ENCODE measurements at regions not wholly inside any gene's neighbourhood (a gene's known extent, or its start where the extent isn't known, plus 50 kb on each side); places are given as distances from the start of the nearest gene placed in this dataset.
"Not testable (repeated sequence)": the region's sequence is repeated elsewhere in the genome, so short reads cannot be mapped to it uniquely, and the experiment has no call there.

DNA sequence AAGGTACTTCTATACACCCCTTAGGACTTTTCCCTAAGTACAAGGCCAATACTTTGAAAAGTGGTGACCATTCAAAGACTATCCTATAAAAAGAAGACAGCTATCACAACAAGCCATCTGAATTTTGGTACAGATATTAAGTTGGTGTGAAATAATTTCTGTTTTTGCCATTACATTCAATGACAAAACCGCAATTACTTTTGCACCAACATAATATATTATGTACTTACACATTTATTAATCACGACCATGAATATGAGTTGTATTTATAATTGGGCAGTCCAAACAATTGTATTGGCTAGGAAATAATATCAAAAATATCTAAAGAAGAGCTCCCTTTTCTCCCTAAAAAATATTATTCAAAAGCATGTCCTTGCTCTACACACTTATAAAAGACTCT, 215.7 kb downstream of the TMA16 start:
- H3K4me3 Mint-ChIP-seq = no peak overlapping the region
- no peaks in the 10 kb centered on the region for H3K36me3 ChIP-seq
- no peaks in the 10 kb centered on the region for H3K9me3 ChIP-seq (ENCODE audit: low read depth)
- H3K4me1 ChIP-seq = peaks cover 23% of the 10 kb centered on the region
- no peaks in the 10 kb centered on the region for H3K9me3 Mint-ChIP-seq
- H3K27me3 ChIP-seq = no peaks in the 10 kb centered on the region
- peaks cover 14% of the 10 kb centered on the region for H3F3A ChIP-seq (ENCODE audit: low read depth)
- no peak for DNase-seq (ENCODE audit: low spot score)
- H4K20me1 ChIP-seq (ENCODE audit: low read depth) = no peaks in the 10 kb centered on the region
- no peak overlapping the region for H3K9ac ChIP-seq
- no peak overlapping the region for H3K27ac Mint-ChIP-seq
- no peaks in the 10 kb centered on the region for H3K36me3 Mint-ChIP-seq
- H2AFZ ChIP-seq (replicated peaks) = no peak overlapping the region
- no peak overlapping the region for H3K4me2 ChIP-seq
- H3K4me1 Mint-ChIP-seq = peaks cover 4% of the 10 kb centered on the region
- no peak for TF ChIP-seq EZH2phosphoT487 (IDR thresholded peaks at IDR 0.05)
- no peak for TF ChIP-seq EZH2 (IDR thresholded peaks at IDR 0.05)
- TF ChIP-seq, protein P1, sequence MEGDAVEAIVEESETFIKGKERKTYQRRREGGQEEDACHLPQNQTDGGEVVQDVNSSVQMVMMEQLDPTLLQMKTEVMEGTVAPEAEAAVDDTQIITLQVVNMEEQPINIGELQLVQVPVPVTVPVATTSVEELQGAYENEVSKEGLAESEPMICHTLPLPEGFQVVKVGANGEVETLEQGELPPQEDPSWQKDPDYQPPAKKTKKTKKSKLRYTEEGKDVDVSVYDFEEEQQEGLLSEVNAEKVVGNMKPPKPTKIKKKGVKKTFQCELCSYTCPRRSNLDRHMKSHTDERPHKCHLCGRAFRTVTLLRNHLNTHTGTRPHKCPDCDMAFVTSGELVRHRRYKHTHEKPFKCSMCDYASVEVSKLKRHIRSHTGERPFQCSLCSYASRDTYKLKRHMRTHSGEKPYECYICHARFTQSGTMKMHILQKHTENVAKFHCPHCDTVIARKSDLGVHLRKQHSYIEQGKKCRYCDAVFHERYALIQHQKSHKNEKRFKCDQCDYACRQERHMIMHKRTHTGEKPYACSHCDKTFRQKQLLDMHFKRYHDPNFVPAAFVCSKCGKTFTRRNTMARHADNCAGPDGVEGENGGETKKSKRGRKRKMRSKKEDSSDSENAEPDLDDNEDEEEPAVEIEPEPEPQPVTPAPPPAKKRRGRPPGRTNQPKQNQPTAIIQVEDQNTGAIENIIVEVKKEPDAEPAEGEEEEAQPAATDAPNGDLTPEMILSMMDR (IDR thresholded peaks at IDR 0.05) = no peak
- H3K4me3 ChIP-seq = no peak overlapping the region
- no peaks in the 10 kb centered on the region for H3K79me2 ChIP-seq (ENCODE audit: low read depth)
- H3K27me3 Mint-ChIP-seq (ENCODE audit: insufficient read depth, low read depth) = no peaks in the 10 kb centered on the region
- no peak overlapping the region for H3K27ac ChIP-seq

DNA sequence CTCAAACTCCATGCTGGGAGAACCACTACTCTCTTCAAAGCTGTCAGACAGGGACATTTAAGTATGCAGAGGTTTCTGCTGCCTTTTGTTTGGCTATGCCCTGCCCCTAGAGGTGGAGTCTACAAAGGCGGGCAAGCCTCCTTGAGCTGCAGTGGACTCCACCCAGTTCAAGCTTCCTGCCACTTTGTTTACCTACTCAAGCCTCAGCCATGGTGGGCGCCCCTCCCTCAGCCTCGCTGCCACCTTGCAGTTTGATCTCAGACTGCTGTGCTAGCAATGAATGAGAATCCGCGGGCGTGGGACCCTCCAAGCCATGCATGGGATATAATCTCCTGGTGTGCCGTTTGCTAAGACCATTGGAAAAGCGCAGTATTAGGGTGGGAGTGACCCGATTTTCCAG, 230.0 kb downstream of the TMA16 start:
- not testable (repeated sequence) for H3K27ac Mint-ChIP-seq; H3K4me3 Mint-ChIP-seq; H3K27me3 Mint-ChIP-seq (ENCODE audit: insufficient read depth, low read depth); H3K36me3 Mint-ChIP-seq; H3K27ac ChIP-seq; H3K4me2 ChIP-seq; H2AFZ ChIP-seq (replicated peaks); H3K9ac ChIP-seq; H3K9me3 ChIP-seq (ENCODE audit: low read depth); H3K4me3 ChIP-seq; H3K27me3 ChIP-seq; H3K4me1 ChIP-seq; DNase-seq (ENCODE audit: low spot score); H4K20me1 ChIP-seq (ENCODE audit: low read depth); H3K36me3 ChIP-seq; H3K4me1 Mint-ChIP-seq; H3F3A ChIP-seq (ENCODE audit: low read depth); H3K79me2 ChIP-seq (ENCODE audit: low read depth); H3K9me3 Mint-ChIP-seq

DNA sequence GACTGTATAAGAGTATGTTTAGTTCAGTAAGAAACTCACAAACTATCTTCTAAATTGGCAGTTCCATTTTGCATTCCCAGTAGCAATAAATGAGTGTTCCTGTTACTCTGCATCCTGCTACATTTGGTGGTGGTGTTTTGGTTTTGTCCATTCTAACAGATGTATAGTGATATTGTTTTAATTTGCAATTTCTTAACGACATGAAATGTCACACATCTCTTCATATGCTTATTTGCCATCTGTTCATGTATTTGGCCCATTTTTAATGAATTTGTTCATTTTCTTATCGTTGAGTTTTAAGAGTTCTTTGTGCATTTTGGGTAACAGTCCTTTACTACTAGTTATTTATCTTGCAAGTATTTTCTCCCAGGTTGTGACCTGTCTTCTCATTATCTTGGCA, 232.2 kb downstream of the TMA16 start:
- no peaks in the 10 kb centered on the region for H3K36me3 Mint-ChIP-seq
- no peaks in the 10 kb centered on the region for H3K4me1 Mint-ChIP-seq
- H3K27ac Mint-ChIP-seq = no peak overlapping the region
- no peaks in the 10 kb centered on the region for H3K27me3 ChIP-seq
- no peaks in the 10 kb centered on the region for H3K9me3 Mint-ChIP-seq
- no peak overlapping the region for H3K4me3 Mint-ChIP-seq
- H3K9ac ChIP-seq = no peak overlapping the region
- no peak overlapping the region for H3K27ac ChIP-seq
- H3K4me2 ChIP-seq = no peak overlapping the region
- no peak overlapping the region for H3K4me3 ChIP-seq
- no peak for TF ChIP-seq EZH2 (IDR thresholded peaks at IDR 0.05)
- no peak for TF ChIP-seq EZH2phosphoT487 (IDR thresholded peaks at IDR 0.05)
- TF ChIP-seq, protein P1 (IDR thresholded peaks at IDR 0.05) = no peak
- H3F3A ChIP-seq (ENCODE audit: low read depth) = no peaks in the 10 kb centered on the region
- H3K27me3 Mint-ChIP-seq (ENCODE audit: insufficient read depth, low read depth) = no peaks in the 10 kb centered on the region
- no peaks in the 10 kb centered on the region for H3K36me3 ChIP-seq
- DNase-seq (ENCODE audit: low spot score) = no peak
- no peaks in the 10 kb centered on the region for H3K9me3 ChIP-seq (ENCODE audit: low read depth)
- no peaks in the 10 kb centered on the region for H3K4me1 ChIP-seq
- no peaks in the 10 kb centered on the region for H3K79me2 ChIP-seq (ENCODE audit: low read depth)
- H2AFZ ChIP-seq (replicated peaks) = no peak overlapping the region
- H4K20me1 ChIP-seq (ENCODE audit: low read depth) = no peaks in the 10 kb centered on the region

DNA sequence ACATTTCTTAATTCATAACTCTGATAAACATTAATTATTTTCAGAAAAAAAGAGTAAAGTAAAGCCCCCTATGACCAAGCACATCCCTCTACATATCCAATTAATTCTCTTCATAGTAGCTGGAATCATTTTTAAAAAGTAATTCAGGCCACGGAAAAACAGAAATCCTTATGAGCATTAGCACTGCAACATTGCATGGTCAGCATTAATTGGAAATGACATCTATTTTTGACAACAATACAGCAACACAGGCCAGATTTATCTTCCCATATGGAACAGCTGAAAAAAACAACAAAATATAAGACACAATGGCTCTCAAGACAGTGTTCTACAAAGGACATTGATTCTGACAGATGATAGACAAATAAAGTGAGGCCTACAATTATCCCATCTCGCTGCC, 236.6 kb downstream of the TMA16 start:
- no peak overlapping the region for H3K4me3 Mint-ChIP-seq
- Histone ChIP-seq H3K79me2 (ENCODE audit: low read depth) (no peaks in the 10 kb centered on the region), H3K4me3 (no peak overlapping the region), H3K9me3 (ENCODE audit: low read depth) (no peaks in the 10 kb centered on the region), H2AFZ (replicated peaks) (no peak overlapping the region), H3F3A (ENCODE audit: low read depth) (no peaks in the 10 kb centered on the region), H3K9ac (no peak overlapping the region), H3K4me2 (no peak overlapping the region), H3K4me1 (no peaks in the 10 kb centered on the region), H3K36me3 (no peaks in the 10 kb centered on the region), H3K27me3 (no peaks in the 10 kb centered on the region), H4K20me1 (ENCODE audit: low read depth) (no peaks in the 10 kb centered on the region), H3K27ac (no peak overlapping the region)
- no peaks in the 10 kb centered on the region for H3K9me3 Mint-ChIP-seq
- no peaks in the 10 kb centered on the region for H3K27me3 Mint-ChIP-seq (ENCODE audit: insufficient read depth, low read depth)
- no peak overlapping the region for H3K27ac Mint-ChIP-seq
- H3K4me1 Mint-ChIP-seq = no peaks in the 10 kb centered on the region
- TF ChIP-seq EZH2 (IDR thresholded peaks at IDR 0.05) (no peak), EZH2phosphoT487 (IDR thresholded peaks at IDR 0.05) (no peak)
- TF ChIP-seq, protein P1 (IDR thresholded peaks at IDR 0.05) = no peak
- DNase-seq (ENCODE audit: low spot score) = no peak
- no peaks in the 10 kb centered on the region for H3K36me3 Mint-ChIP-seq
